Left ventricle myocardium inferior (tissue), 1 donor: ENCODE measurements at regions not wholly inside any gene's neighbourhood (a gene's known extent, or its start where the extent isn't known, plus 50 kb on each side); places are given as distances from the start of the nearest gene placed in this dataset.

Experiments
- DNase-seq: peaks from one replicate; pipeline ENCODE4 v3.0.0-alpha.2; 2020
- H3K27ac ChIP-seq: fragments of 200-600 bp; replicated peaks from 2 replicates; pipeline ENCODE4 v1.8.0; 2021
- H3K27me3 ChIP-seq: fragments of 200-600 bp; 2 replicates; pipeline ENCODE4 v1.8.0; 2021; ENCODE audit warnings: low read depth
- H3K36me3 ChIP-seq: fragments of 200-600 bp; 2 replicates; pipeline ENCODE4 v1.8.0; 2021
- H3K4me1 ChIP-seq: fragments of 200-600 bp; 2 replicates; pipeline ENCODE4 v1.8.0; 2021
- H3K4me3 ChIP-seq: fragments of 200-600 bp; 2 replicates; pipeline ENCODE4 v1.8.0; 2021; ENCODE audit warnings: mild to moderate bottlenecking, moderate library complexity
- H3K9me3 ChIP-seq: fragments of 200-600 bp; replicated peaks from 2 replicates; pipeline ENCODE4 v1.8.0; 2021
- intact Hi-C: fragments of 100-400 bp; cut with micrococcal nuclease; formaldehyde crosslinking; loops from one replicate; pipeline ENCODE4 v1.11.0; 2022
- TF ChIP-seq, protein P1 (sequence below): fragments of 200-600 bp; IDR thresholded peaks from 2 replicates; pipeline ENCODE4 v1.8.0; 2021; ENCODE audit warnings: antibody characterized with exemption, mild to moderate bottlenecking, borderline replicate concordance
- donor health status: DM: no; HTN: yes; CAD: no; lungs with severe emphysema.

DNA sequence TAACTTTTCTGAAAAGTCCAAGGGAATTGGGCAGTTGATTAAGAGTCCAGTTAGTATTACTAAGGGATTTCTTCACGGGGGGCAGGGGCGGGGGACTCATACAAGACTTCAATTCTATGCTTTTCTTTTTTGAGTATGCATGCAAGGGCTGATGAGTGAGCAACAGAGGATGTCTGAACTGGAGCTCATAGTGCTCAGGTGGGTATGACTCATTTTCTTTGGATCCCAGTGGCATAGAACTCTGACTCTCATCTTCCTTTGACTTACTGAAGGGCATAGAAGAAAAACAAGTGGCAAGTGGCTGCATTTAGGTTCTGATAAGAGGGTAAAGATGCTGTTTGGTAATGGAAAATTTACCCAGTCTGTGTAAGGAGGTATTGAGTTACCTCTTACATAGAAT is 749.2 kb downstream of the NOVA1 start:
- Histone ChIP-seq H3K4me3 (no peak overlapping the region), H3K36me3 (no peaks in the 10 kb centered on the region), H3K27ac (no peak overlapping the region), H3K4me1 (no peaks in the 10 kb centered on the region), H3K9me3 (peaks cover 3% of the 10 kb centered on the region), H3K27me3 (no peaks in the 10 kb centered on the region)
- no peak for DNase-seq
- intact Hi-C loops, result no loop called here
- TF ChIP-seq, protein P1, sequence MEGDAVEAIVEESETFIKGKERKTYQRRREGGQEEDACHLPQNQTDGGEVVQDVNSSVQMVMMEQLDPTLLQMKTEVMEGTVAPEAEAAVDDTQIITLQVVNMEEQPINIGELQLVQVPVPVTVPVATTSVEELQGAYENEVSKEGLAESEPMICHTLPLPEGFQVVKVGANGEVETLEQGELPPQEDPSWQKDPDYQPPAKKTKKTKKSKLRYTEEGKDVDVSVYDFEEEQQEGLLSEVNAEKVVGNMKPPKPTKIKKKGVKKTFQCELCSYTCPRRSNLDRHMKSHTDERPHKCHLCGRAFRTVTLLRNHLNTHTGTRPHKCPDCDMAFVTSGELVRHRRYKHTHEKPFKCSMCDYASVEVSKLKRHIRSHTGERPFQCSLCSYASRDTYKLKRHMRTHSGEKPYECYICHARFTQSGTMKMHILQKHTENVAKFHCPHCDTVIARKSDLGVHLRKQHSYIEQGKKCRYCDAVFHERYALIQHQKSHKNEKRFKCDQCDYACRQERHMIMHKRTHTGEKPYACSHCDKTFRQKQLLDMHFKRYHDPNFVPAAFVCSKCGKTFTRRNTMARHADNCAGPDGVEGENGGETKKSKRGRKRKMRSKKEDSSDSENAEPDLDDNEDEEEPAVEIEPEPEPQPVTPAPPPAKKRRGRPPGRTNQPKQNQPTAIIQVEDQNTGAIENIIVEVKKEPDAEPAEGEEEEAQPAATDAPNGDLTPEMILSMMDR, result no peak

DNA sequence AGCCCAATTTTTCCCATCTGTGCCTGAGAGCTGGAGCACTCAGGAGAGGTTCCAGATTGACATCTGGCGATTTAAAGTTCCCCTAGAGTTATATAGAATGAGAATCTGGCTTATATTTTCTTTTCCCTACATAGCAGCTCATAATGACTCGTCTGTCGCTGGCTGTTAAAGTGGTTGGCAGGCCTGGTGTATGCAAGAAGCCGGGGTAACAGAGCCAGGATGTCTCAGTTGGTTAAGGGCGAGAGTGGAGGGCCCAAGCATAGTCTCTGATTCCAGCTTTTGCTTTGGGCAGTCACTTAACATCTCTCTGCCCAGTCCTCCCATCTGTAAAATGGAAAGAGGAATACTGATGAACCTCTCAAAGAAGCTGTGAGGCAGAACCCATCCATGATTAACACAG is 751.6 kb downstream of the NOVA1 start:
- Histone ChIP-seq H3K4me1 (no peaks in the 10 kb centered on the region), H3K4me3 (no peak overlapping the region), H3K27me3 (no peaks in the 10 kb centered on the region), H3K27ac (no peak overlapping the region), H3K36me3 (no peaks in the 10 kb centered on the region), H3K9me3 (no peaks in the 10 kb centered on the region)
- DNase-seq, result no peak
- TF ChIP-seq, protein P1, result no peak
- intact Hi-C loops, result no loop called here

DNA sequence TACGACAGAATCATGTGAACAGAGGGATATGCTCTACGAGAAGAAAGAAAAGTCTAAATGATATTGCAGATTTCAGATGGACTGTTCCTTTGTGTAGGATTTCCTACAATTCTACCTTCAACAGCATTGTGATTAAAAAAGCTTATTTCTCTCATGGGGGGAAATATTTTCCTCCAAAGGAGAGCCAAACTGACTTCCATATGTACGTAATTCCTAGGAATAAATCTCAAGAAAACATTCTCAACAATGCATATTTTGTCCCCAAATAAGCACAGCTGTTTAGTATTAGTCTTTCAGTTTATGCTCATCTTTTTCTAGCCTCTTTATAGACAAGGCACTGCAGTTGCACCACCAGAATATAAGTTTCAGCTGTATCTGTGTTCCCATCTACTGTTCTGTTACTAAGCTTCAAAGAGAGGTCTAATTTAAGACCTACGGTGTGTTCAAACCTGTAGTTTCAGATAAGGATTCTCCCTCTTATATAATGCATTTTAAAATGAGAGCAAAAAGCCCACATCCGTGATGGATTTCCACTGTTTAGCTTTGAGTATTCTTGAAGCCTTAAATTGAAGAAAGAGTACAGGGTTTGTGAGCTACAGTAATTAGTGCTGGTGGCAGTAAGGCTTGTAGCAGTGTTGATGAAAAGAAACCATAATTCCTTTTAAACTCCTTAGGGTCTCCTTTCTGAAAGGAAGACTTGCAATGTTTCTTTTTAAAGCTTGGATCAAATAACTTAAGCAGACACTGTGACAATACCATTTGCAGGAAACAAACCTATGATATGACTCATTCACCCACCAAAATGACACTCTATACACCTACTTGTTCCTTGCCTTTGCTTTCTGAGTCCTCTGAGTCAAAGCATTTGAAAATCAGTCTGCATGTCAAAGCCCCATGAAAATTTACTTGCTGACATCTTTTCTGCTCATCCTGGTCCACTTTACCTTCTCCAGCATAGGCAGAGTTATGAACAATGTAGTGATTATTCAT is 754.1 kb downstream of the NOVA1 start:
- H3K4me3 ChIP-seq, result no peak overlapping the region
- DNase-seq, result no peak
- H3K27me3 ChIP-seq, result no peaks in the 10 kb centered on the region
- H3K4me1 ChIP-seq, result no peaks in the 10 kb centered on the region
- TF ChIP-seq, protein P1, result no peak
- no peak overlapping the region for H3K27ac ChIP-seq
- no peaks in the 10 kb centered on the region for H3K9me3 ChIP-seq
- intact Hi-C loops, result no loop called here
- no peaks in the 10 kb centered on the region for H3K36me3 ChIP-seq

DNA sequence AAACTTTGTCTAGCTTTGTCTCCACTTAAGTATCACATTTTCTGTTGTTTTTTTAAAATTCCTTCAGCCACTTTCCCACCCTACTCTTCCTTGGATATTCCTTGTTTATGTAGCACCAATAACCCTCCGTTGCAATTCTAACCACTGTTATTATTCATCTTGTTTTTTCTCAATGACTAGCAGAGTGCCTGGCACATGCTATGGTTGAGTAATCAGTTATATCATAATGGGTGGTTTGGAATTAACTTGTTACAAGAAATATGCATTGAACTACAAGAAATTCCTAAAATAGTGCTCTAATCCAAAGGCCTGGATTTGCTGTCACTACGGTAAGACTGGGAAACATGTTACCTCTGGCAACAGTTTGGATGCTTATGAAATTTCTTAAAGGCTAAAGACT is 756.6 kb downstream of the NOVA1 start:
- Histone ChIP-seq H3K27me3 (no peaks in the 10 kb centered on the region), H3K27ac (no peak overlapping the region), H3K4me1 (no peaks in the 10 kb centered on the region), H3K9me3 (no peaks in the 10 kb centered on the region), H3K36me3 (no peaks in the 10 kb centered on the region), H3K4me3 (no peak overlapping the region)
- TF ChIP-seq, protein P1, result no peak
- intact Hi-C loops, result no loop called here
- DNase-seq, result no peak

DNA sequence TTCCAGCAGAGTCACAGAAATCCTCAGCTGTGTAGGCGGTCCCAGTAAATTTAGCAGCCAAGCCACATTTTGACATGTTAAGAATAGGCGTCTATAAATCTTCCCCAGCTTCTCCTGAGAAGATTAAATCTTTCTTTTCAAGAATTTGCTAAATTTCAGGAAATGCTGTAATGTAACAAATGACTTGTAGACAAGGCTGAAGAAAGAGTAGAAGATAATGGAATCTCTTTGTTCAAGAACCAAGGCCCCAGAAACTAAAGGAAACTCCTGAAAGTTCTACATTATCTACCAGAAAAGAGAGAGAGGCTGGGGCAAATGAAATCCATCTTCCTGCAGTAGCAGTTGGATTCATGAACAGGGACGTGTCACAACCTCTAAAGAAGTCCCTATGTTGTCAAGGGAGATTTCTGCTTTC is 760.3 kb downstream of the NOVA1 start:
- TF ChIP-seq, protein P1, result no peak
- intact Hi-C loops, result no loop called here
- Histone ChIP-seq H3K27me3 (no peaks in the 10 kb centered on the region), H3K4me1 (no peaks in the 10 kb centered on the region), H3K27ac (no peak overlapping the region), H3K4me3 (no peak overlapping the region), H3K36me3 (no peaks in the 10 kb centered on the region), H3K9me3 (no peaks in the 10 kb centered on the region)
- DNase-seq, result no peak
